Mammary epithelial cell (primary cell): ENCODE measurements at regions not wholly inside any gene's neighbourhood (a gene's known extent, or its start where the extent isn't known, plus 50 kb on each side); places are given as distances from the start of the nearest gene placed in this dataset.

ENCODE experiments used
- EZH2 ChIP-seq: IDR thresholded peaks from 2 replicates; pipeline ENCODE4 v1.6.1; 2012; ENCODE audit warnings: low read length, inconsistent platforms, borderline replicate concordance
- TF ChIP-seq, protein P1 (sequence below), 2 donors: IDR thresholded peaks in 1 of 2; conservative IDR thresholded peaks in 1 of 2; 2 replicates each; pipeline ENCODE4 v1.5.1; 2011 to 2012; ENCODE audit warnings: inconsistent platforms in 2 of 2, low read length in 2 of 2, mild to moderate bottlenecking in 2 of 2, control low read depth in 1 of 2, low read depth in 1 of 2; ENCODE audit not compliant: insufficient read depth in 1 of 2; ENCODE audit errors: extremely low read depth in 1 of 2

DNA sequence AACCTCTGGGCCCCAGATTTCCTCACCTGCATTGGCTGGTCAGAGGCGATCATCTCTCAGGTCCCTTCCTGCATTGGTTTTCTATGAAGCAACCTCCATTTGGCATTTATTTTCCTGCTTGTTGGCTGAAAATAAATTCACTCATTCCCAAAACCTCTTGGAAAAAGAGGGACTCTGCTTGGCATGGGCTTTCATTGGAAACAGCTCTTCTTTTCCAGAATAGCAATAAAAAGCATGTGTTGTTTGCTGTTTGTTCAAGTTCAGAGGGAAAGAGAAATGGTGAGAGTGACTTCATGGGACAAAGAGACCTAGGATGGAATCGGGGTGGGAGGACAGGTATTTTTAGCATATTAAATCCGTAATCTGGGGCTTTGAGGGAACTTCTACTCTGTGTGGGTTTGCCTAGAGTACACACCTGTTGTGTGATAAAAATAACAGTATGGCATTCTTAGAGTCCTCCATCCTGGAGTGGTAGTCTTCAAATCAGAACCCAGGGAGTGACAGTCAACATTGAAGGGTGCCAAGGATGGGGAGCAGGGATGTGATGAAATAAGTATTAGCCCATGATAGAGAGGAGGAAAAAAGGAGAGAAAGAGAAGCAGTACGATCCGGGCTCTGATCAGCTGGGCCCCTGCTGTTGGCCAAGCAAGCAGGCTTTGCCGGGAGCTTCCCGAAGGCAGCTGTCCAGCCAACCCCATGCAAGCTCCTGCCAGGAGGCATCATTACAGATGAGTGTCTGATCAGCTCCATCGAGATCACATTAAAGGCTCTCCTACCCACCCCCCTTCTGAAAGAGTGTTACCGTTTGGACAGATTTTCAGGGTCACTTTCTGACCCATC is 131.9 kb upstream of the NFIA start:
- TF ChIP-seq, protein P1, sequence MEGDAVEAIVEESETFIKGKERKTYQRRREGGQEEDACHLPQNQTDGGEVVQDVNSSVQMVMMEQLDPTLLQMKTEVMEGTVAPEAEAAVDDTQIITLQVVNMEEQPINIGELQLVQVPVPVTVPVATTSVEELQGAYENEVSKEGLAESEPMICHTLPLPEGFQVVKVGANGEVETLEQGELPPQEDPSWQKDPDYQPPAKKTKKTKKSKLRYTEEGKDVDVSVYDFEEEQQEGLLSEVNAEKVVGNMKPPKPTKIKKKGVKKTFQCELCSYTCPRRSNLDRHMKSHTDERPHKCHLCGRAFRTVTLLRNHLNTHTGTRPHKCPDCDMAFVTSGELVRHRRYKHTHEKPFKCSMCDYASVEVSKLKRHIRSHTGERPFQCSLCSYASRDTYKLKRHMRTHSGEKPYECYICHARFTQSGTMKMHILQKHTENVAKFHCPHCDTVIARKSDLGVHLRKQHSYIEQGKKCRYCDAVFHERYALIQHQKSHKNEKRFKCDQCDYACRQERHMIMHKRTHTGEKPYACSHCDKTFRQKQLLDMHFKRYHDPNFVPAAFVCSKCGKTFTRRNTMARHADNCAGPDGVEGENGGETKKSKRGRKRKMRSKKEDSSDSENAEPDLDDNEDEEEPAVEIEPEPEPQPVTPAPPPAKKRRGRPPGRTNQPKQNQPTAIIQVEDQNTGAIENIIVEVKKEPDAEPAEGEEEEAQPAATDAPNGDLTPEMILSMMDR (conservative IDR thresholded peaks at IDR 0.05 in 1 of 2, IDR thresholded peaks at IDR 0.05 in 1 of 2; ENCODE audit: extremely low read depth in 1 of 2, insufficient read depth in 1 of 2, low read depth in 1 of 2, low read length in 2 of 2): no peak
- TF ChIP-seq EZH2: no peak
